ENCODE measurements at regions not wholly inside any gene's neighbourhood (a gene's known extent, or its start where the extent isn't known, plus 50 kb on each side); places are given as distances from the start of the nearest gene placed in this dataset.
A peak's percentile ranks its signal among the peaks of the same experiment; 100 is the strongest.

- Mint-ChIP-seq H3K4me1 (ENCODE audit: unreplicated experiment) (peaks cover 3% of the 10 kb centered on the region), H3K9me3 (ENCODE audit: unreplicated experiment) (no peaks in the 10 kb centered on the region), H3K36me3 (ENCODE audit: low read depth, unreplicated experiment) (no peaks in the 10 kb centered on the region), H3K4me3 (ENCODE audit: unreplicated experiment) (no peak overlapping the region), H3K27ac (ENCODE audit: unreplicated experiment) (no peak overlapping the region), H3K27me3 (ENCODE audit: unreplicated experiment) (peaks cover 6% of the 10 kb centered on the region)
- DNase-seq (ENCODE audit: low spot score): peak; percentile 94
- peak; percentile 83 for TF ChIP-seq CTCF (IDR thresholded peaks at IDR 0.05; ENCODE audit: unreplicated experiment)
Measured at GRCh38 chr17:72539981-72540897, 419.4 kb downstream of the SOX9 start.

- no peak overlapping the region for H3K4me3 Mint-ChIP-seq (ENCODE audit: unreplicated experiment)
- no peak for DNase-seq (ENCODE audit: low spot score)
- H3K27me3 Mint-ChIP-seq (ENCODE audit: unreplicated experiment): peaks cover 4% of the 10 kb centered on the region
- no peak overlapping the region for H3K27ac Mint-ChIP-seq (ENCODE audit: unreplicated experiment)
- no peaks in the 10 kb centered on the region for H3K9me3 Mint-ChIP-seq (ENCODE audit: unreplicated experiment)
- TF ChIP-seq CTCF (IDR thresholded peaks at IDR 0.05; ENCODE audit: unreplicated experiment): no peak
- H3K36me3 Mint-ChIP-seq (ENCODE audit: low read depth, unreplicated experiment): no peaks in the 10 kb centered on the region
- peaks cover 3% of the 10 kb centered on the region for H3K4me1 Mint-ChIP-seq (ENCODE audit: unreplicated experiment)
Measured at GRCh38 chr17:72542317-72542716, 421.5 kb downstream of the SOX9 start.

GRCh38 chr17:72545766-72546165 is 424.9 kb downstream of the SOX9 start:
- Mint-ChIP-seq H3K27ac (ENCODE audit: unreplicated experiment) (no peak overlapping the region), H3K4me1 (ENCODE audit: unreplicated experiment) (no peaks in the 10 kb centered on the region), H3K27me3 (ENCODE audit: unreplicated experiment) (peaks cover 3% of the 10 kb centered on the region), H3K36me3 (ENCODE audit: low read depth, unreplicated experiment) (no peaks in the 10 kb centered on the region), H3K4me3 (ENCODE audit: unreplicated experiment) (no peak overlapping the region), H3K9me3 (ENCODE audit: unreplicated experiment) (no peaks in the 10 kb centered on the region)
- TF ChIP-seq CTCF (IDR thresholded peaks at IDR 0.05; ENCODE audit: unreplicated experiment): no peak
- no peak for DNase-seq (ENCODE audit: low spot score)

GRCh38 chr17:72553051-72553755 is 432.4 kb downstream of the SOX9 start:
- H3K9me3 Mint-ChIP-seq (ENCODE audit: unreplicated experiment): no peaks in the 10 kb centered on the region
- no peaks in the 10 kb centered on the region for H3K27me3 Mint-ChIP-seq (ENCODE audit: unreplicated experiment)
- no peaks in the 10 kb centered on the region for H3K4me1 Mint-ChIP-seq (ENCODE audit: unreplicated experiment)
- no peak overlapping the region for H3K4me3 Mint-ChIP-seq (ENCODE audit: unreplicated experiment)
- TF ChIP-seq CTCF (IDR thresholded peaks at IDR 0.05; ENCODE audit: unreplicated experiment): no peak
- H3K36me3 Mint-ChIP-seq (ENCODE audit: low read depth, unreplicated experiment): no peaks in the 10 kb centered on the region
- no peak for DNase-seq (ENCODE audit: low spot score)
- H3K27ac Mint-ChIP-seq (ENCODE audit: unreplicated experiment): no peak overlapping the region

- Mint-ChIP-seq H3K4me1 (ENCODE audit: unreplicated experiment) (no peaks in the 10 kb centered on the region), H3K36me3 (ENCODE audit: low read depth, unreplicated experiment) (no peaks in the 10 kb centered on the region), H3K4me3 (ENCODE audit: unreplicated experiment) (no peak overlapping the region), H3K27ac (ENCODE audit: unreplicated experiment) (no peak overlapping the region), H3K27me3 (ENCODE audit: unreplicated experiment) (no peaks in the 10 kb centered on the region), H3K9me3 (ENCODE audit: unreplicated experiment) (no peaks in the 10 kb centered on the region)
- no peak for TF ChIP-seq CTCF (IDR thresholded peaks at IDR 0.05; ENCODE audit: unreplicated experiment)
- DNase-seq (ENCODE audit: low spot score): no peak
Measured at GRCh38 chr17:72554508-72554907, 433.7 kb downstream of the SOX9 start.
